ENCODE measurements at regions not wholly inside any gene's neighbourhood (a gene's known extent, or its start where the extent isn't known, plus 50 kb on each side); places are given as distances from the start of the nearest gene placed in this dataset.

GRCh38 chr3:150275941-150276340, 132.2 kb upstream of the TSC22D2 start:
- TF ChIP-seq CTCF (IDR thresholded peaks at IDR 0.05; ENCODE audit: poor library complexity) (no peak), EZH2phosphoT487 (IDR thresholded peaks at IDR 0.05; ENCODE audit: low read depth, severe bottlenecking, unreplicated experiment) (no peak)

Data from hepatocyte (in vitro differentiated cells).